ENCODE measurements at regions not wholly inside any gene's neighbourhood (a gene's known extent, or its start where the extent isn't known, plus 50 kb on each side); places are given as distances from the start of the nearest gene placed in this dataset.

DNA sequence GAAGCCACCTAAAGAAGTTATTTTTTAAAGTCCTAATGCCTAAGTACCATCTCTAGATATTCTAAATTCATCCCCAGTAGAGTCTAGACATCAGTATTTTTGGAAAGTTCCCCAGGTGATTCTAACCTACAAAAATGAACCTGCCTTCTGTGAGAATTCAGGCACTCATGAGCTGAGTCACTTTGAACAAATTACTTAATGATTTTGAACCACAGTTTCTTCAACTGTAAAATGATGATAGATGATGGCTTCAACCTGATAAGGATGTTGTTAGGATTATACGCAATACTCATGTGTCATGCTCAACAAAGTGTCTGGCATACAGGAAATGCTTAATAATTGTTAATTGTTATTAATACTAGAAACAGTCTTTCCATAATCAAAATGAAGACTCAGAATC, 82.8 kb upstream of the OR5AK2 start:
- no peak for TF ChIP-seq POLR2A (IDR thresholded peaks at IDR 0.05)
- TF ChIP-seq CTCF (IDR thresholded peaks at IDR 0.05) = no peak
- no peak for TF ChIP-seq POLR2AphosphoS5 (IDR thresholded peaks at IDR 0.05)

Data from prostate gland (tissue), 2 donors.